Ureter (tissue), 1 donor: ENCODE measurements at regions not wholly inside any gene's neighbourhood (a gene's known extent, or its start where the extent isn't known, plus 50 kb on each side); places are given as distances from the start of the nearest gene placed in this dataset.
"Not testable (repeated sequence)": the region's sequence is repeated elsewhere in the genome, so short reads cannot be mapped to it uniquely, and the experiment has no call there.

Experiments used
- DNase-seq: peaks from one replicate; pipeline ENCODE4 v3.0.0-alpha.2; 2020; ENCODE audit warnings: low spot score
- donor health status: DM: yes; HTN: yes; CAD: no.

GRCh38 chr5:164972973-164973372 is 1467.6 kb downstream of the MAT2B start:
- no peak for DNase-seq

GRCh38 chr5:164975986-164976385 is 1470.6 kb downstream of the MAT2B start:
- DNase-seq = no peak

- no peak for DNase-seq
Observed at GRCh38 chr5:164980480-164980879, 1475.1 kb downstream of the MAT2B start.

- DNase-seq = no peak
Observed at GRCh38 chr5:164998142-164998541, 1492.7 kb downstream of the MAT2B start.

GRCh38 chr5:164998590-164998989 is 1493.2 kb downstream of the MAT2B start:
- DNase-seq = no peak

GRCh38 chr5:165000479-165001190 is 1495.2 kb downstream of the MAT2B start:
- DNase-seq = no peak

GRCh38 chr5:165003283-165003682 is 1497.9 kb downstream of the MAT2B start:
- DNase-seq = no peak

- no peak for DNase-seq
Observed at GRCh38 chr5:165004175-165004574, 1498.8 kb downstream of the MAT2B start.

- no peak for DNase-seq
Observed at GRCh38 chr5:165014439-165014838, 1509.0 kb downstream of the MAT2B start.

- DNase-seq = no peak
Observed at GRCh38 chr5:165015126-165015525, 1509.7 kb downstream of the MAT2B start.

GRCh38 chr5:165015547-165015946 is 1510.1 kb downstream of the MAT2B start:
- DNase-seq = no peak

- DNase-seq = no peak
Observed at GRCh38 chr5:165026971-165027370, 1521.6 kb downstream of the MAT2B start.

GRCh38 chr5:165028356-165028755 is 1522.9 kb downstream of the MAT2B start:
- DNase-seq = no peak

- DNase-seq = no peak
Observed at GRCh38 chr5:165029099-165029870, 1523.9 kb downstream of the MAT2B start.

- no peak for DNase-seq
Observed at GRCh38 chr5:165030971-165031370, 1525.6 kb downstream of the MAT2B start.

- DNase-seq = no peak
Observed at GRCh38 chr5:165031371-165031770, 1526.0 kb downstream of the MAT2B start.

GRCh38 chr5:165035520-165035919 is 1530.1 kb downstream of the MAT2B start:
- DNase-seq = no peak

GRCh38 chr5:165039748-165040147 is 1534.3 kb downstream of the MAT2B start:
- DNase-seq = no peak

- not testable (repeated sequence) for DNase-seq
Observed at GRCh38 chr5:165045941-165046340, 1540.5 kb downstream of the MAT2B start.

- no peak for DNase-seq
Observed at GRCh38 chr5:165055476-165055875, 1550.1 kb downstream of the MAT2B start.

GRCh38 chr5:165057145-165057544 is 1551.7 kb downstream of the MAT2B start:
- DNase-seq = no peak

GRCh38 chr5:165066751-165067385 is 1561.4 kb downstream of the MAT2B start:
- DNase-seq = no peak

GRCh38 chr5:165076686-165077085 is 1571.3 kb downstream of the MAT2B start:
- no peak for DNase-seq
